GM12873 (cell line): ENCODE measurements at regions not wholly inside any gene's neighbourhood (a gene's known extent, or its start where the extent isn't known, plus 50 kb on each side); places are given as distances from the start of the nearest gene placed in this dataset.

Experiments
- TF ChIP-seq, protein P1 (sequence below): IDR thresholded peaks from 2 replicates; pipeline ENCODE4 v1.5.1; 2012; ENCODE audit warnings: low read depth, mild to moderate bottlenecking, moderate library complexity, low read length, control low read depth; ENCODE audit not compliant: insufficient read depth; ENCODE audit errors: missing control alignments

DNA sequence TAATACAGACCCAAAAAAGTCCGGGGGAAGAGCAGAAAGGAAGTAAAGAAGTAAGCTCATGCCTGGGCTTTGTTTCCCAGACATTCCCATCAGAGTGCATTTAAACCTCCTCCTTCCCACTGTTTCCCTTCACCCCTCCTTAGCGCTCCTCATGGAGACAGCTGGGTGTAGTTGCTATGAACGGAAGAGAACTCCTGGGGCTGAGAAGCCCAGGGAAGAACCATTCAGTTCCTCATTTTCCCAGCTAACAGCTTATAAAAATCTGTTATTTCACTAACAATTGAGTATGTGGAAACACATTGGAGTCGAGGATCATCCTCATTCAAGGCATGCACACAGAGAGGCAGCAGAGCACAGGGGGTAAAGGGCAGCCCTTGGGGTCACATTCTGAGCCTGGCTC lies 299.3 kb downstream of the SHQ1 start:
- TF ChIP-seq, protein P1, sequence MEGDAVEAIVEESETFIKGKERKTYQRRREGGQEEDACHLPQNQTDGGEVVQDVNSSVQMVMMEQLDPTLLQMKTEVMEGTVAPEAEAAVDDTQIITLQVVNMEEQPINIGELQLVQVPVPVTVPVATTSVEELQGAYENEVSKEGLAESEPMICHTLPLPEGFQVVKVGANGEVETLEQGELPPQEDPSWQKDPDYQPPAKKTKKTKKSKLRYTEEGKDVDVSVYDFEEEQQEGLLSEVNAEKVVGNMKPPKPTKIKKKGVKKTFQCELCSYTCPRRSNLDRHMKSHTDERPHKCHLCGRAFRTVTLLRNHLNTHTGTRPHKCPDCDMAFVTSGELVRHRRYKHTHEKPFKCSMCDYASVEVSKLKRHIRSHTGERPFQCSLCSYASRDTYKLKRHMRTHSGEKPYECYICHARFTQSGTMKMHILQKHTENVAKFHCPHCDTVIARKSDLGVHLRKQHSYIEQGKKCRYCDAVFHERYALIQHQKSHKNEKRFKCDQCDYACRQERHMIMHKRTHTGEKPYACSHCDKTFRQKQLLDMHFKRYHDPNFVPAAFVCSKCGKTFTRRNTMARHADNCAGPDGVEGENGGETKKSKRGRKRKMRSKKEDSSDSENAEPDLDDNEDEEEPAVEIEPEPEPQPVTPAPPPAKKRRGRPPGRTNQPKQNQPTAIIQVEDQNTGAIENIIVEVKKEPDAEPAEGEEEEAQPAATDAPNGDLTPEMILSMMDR: no peak

DNA sequence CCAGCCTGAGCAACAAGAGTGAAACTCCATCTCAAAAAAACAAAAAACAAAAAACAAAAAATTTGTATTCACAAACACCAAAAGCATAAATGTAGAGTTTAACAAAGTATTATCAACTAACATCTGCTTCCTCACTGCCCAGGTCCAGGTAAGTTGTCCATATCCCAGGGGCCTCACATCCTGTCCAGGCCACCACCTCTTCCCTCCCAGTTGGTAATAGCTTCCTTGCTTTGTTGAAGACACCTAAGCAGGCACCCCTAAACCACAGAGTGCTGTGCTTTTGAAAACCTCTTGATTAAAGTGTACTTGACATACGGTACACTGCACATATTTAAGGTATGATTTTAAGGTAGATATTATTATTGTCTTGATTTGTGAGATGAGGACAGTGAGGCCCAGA lies 299.8 kb downstream of the SHQ1 start:
- TF ChIP-seq, protein P1: no peak

DNA sequence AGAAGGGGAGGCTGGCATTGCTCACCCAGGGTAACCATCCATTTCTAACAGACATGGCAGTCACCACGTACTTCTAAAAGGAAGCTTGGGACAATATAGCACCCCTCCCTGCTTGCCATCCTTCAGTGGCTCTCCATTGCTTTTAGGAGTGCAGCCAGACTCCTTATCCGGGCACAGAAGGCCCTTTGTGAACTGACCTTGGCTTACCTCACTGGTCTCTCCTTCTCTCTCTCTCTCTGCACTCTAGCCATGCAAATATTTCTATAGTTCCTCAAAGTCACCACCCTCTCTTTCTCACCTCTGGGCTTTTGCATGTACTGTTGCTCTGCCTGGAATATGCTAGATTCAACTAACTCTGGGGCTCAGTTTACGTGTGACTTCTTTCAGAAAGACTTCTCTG lies 301.1 kb downstream of the SHQ1 start:
- TF ChIP-seq, protein P1: no peak

DNA sequence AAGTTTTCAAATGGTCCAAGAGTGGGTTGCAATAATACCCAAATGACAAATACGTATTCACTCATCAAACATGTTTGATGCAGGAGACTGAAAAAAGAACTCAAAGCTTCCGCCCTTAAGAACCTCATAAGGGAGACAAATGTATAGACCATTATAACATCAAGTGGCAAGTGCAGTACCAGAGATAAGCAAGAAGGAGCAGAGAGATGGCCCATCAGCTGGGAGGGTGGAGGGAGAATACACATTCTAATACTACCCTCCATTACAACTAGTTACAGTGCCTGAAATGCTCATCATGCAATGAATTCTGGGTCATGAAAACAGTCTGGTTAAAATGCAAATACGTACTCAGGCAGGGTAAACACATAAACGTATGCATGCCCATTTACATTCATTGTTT lies 304.0 kb downstream of the SHQ1 start:
- TF ChIP-seq, protein P1: no peak

DNA sequence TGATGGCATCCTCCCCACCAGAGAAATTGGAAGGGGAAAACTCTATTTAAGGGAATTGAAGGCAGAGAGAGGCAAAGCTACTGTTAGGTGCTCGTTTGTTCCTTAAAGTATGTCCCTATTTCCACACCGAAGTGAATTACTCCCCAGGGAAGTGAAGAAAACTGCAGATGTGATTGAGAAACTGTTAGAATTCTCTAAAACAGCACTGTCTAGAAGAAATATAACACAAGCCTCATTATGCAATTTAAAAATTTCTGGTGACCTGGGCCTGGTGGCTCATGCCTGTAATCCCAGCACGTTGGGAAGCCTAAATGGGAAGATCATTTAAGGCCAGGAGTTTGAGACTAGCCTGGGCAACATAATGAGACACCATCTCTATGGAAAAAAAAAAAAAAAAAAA lies 305.0 kb downstream of the SHQ1 start:
- TF ChIP-seq, protein P1: no peak

DNA sequence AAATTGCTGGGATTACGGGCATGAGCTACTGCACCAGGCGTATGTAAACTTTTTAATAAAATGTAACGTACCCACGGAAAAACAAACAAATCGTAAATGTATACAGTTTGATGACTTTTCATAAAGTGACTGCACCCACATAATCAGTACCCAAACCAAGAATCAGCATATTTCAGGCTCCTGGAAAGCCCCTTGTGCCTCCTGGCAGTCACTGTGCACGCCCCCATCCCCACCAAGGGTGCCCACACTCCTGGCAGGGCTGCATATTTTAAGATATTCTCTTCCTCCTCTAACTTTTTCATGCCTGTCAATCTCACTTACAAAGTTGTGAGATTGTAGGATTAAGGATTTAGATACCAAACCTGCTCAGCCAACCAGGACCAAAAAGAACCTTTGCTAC lies 305.5 kb downstream of the SHQ1 start:
- TF ChIP-seq, protein P1: no peak

DNA sequence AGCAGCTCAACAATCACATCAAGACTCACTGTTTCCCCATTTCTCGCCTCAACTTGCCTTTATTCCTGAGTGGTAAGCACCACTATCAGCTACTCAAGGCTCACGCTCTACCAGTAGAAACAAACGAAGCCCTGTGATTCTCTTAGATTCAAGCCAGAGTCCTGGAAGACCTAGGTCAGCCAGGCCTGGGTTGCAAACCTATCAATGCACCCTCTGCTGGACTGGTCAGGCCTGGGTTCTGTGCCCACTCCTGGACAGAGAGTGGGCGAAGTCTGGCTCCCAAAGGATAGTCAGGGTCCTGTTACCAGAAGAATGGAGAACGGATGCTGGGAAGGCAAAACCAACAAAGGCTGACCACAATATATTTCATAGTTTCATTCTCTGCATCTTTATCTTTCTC lies 308.4 kb downstream of the SHQ1 start:
- TF ChIP-seq, protein P1: no peak
